DMS153 (cell line): ENCODE measurements at regions not wholly inside any gene's neighbourhood (a gene's known extent, or its start where the extent isn't known, plus 50 kb on each side); places are given as distances from the start of the nearest gene placed in this dataset.
"Not testable (repeated sequence)": the region's sequence is repeated elsewhere in the genome, so short reads cannot be mapped to it uniquely, and the experiment has no call there.

Experiments used
- DNase-seq: peaks from one replicate; lab custom pipeline; 2025; lab: John Stamatoyannopoulos, UW

DNA sequence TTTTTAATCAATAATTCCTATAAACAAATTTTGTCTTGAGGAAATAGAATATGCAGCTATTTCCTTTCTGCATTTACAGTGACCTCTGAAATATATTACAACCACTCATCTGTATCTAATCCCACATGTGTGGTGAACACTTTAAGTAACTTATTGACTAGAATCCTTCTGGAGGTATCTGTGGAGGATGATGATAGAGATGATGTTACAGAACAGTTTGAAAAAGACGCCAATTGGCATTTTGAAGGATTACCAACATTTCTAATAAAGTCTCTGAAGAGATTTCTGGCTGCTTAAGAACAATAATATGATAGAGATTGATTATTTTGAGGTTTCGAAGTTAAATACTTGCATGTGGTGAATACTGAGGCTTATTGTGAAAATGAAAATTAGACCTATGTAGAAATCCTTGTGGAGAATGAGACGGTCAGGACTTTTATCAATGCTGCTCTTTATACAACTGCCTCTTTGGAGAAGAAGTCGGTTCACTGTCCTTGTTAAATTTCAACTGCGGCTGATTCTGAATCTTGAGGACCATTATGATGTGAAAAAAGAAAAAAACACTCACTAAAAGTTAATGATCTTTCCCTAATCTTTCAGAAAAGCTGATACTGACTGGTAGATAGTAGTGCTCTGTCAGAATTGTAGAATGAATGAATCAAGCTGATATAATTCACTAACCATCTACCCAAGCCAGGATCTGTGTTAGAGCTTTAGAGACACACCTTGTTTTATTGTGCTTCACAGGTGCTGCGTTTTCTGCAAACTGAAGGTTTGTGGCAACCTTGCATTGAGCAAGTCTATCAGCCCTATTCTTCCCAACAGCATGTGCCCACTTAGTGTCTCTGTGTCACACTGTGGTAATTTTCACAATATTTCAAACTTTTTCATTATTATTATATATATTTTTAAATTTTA lies 204.7 kb downstream of the SPRY1 start:
- DNase-seq = no peak

DNA sequence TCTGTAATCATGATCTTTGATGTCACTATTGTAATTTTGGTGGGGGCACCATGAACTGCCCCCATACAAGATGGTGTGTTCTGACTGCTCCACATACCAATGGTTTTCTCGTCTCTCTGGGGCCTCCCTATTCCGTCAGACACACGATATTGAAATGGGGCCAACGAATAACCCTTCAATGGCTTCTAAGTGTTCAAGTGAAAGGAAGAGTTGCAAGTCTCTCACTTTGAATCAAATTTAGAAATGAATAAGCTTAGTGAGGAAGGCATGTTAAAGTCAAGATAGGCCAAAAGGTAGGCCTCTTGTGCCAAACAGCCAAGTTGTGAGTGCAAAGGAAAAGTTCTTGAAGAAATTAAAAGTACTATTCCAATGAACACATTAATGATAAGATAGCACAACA lies 205.4 kb downstream of the SPRY1 start:
- no peak for DNase-seq

DNA sequence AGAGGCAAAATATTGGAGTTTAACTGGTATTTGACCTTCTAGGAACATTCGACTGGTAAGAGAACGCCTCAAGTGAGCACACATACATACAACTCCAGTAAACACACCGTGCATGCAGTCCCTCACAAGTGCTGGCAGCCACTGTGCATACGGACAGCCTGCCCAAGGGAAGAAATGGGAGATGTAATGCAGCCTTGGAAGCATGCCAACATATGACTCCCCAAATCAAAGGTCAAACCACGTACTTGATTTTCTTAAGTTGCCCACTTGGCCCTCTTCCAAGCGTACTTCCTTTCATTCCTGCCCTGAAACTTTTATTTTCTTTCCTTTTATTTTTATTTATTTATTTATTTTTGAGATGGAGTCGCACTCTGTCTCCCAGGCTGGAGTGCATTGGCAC lies 206.6 kb downstream of the SPRY1 start:
- no peak for DNase-seq

DNA sequence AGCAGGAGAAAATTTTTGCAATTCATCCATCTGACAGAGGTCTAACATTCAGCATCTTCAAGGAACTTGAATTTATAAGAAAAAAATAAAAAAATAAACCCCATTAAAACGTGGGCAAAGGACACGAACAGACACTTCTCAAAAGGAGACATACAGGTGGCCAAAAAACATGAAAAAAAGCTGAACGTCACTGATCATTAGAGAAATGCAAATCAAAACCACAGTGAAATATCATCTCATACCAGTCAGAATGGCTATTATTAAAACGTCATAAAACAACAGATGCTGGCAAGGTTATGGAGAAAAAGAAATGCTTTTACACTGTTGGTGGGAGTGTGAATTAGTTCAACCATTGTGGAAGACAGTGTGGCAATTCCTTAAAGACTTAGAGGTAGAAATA lies 209.2 kb downstream of the SPRY1 start:
- not testable (repeated sequence) for DNase-seq

DNA sequence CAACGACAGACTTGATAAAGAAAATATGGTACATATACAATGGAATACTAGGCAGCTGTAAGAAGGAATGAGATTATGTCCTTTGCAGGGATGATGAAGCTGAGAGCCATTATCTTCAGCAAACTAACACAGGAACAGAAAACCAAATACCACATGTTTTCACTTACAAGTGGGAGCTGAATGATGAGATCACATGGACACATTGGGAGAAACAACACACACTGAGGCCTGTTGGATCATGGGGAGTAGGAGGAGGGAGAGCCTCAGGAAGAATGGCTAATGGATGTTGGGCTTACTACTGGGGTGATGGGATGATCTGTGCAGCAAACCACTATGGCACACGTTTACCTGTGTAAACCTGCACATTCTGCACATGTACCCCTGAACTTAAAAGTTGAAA lies 209.7 kb downstream of the SPRY1 start:
- no peak for DNase-seq

DNA sequence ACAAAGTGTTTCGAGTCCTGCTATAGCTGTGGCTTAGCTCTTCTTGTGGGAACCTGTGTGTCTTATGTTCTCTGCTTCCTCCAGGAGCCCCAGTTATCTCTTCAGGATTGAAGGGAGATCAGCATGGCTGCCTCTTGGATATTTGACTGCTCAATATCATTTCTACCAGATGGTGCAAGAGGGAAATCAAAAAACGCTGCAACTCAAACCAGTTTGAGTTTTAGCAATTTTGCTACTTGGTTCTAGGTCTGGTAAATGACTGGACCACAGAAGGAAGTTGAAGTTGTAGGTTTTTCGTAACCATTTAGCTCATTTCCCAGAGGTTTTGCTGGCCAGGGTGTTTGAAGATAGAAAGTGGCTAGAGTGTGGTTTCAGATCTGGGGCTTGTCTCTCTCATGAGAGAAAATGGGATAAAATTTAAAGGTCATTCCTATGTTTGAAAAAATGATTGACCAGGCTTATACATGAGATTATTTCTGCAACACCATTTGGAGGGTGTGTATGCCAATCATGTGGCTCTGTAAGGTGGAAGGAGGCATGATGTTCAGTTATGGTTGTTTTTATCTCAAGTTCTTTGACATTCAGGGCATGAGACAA lies 210.4 kb downstream of the SPRY1 start:
- no peak for DNase-seq

DNA sequence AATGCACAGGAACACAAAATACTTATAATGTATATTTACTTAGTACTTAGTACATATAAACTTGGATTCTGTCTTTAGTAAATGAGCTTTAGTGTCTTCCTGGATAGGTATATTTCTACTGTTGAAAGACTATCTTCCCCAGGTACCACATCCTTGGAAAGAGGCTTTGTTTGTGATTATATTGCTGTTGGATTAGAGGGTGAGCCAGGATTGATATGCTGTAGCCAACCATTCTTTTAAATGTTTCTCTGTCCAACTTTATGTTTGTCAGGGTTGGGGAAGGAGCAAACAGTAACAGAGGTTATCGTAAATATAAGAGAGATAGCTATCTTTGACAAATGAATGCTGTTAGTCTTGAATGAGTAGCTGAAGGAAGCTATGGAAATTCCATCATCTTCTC lies 213.2 kb downstream of the SPRY1 start:
- DNase-seq = no peak

DNA sequence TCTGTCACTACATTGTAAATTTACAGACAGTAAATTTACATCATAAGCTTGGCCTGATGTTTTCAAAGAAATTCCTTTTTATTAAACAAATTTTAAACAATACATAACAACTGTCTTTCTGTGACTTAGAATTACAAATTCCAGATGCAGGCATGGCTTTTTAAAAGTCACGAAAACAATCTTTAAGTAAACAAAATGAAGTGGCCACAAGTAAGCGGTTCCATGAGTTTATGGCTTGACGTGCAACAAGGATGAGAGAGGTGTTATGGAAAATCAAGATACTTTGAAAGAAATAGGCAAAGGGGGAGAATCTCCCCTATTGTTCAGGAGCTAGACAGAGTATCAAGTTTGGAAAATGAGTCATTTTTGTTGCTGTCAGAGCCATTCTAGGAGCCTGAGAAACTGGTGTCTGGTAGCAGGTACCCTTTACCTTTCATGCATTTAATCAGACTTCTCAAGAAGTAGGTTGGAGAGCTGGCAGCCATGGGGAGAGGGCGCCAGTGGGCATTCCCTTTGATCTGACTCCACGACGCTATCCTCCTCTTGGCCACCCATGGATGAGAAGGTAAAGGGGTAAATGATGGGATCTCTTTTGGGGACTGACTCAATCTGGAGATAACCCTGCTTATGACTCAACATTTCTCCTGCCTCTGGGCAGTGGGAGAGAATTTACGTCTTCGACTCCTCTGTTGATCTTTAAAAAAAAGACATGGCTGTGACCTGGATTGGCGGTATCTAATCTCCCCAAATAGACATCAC lies 217.2 kb downstream of the SPRY1 start:
- DNase-seq = no peak

DNA sequence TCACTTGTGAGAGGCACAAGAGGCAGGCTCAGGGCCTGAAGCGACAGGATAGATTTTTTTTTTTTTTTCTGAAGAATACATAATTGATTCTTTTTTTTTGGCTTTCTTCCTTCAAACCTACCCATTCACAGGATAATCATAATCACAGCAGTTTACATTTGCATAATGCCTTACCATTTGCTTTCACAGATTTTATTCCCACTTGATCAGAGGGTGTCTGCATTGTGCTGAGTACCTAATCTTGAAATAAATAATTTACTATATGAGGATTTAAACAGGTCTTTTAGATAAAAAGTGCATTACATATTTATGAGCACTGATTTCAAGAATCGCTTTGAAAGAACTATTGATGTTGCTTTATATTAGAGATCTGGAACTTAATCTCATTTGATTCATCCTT lies 219.3 kb downstream of the SPRY1 start:
- DNase-seq = no peak

DNA sequence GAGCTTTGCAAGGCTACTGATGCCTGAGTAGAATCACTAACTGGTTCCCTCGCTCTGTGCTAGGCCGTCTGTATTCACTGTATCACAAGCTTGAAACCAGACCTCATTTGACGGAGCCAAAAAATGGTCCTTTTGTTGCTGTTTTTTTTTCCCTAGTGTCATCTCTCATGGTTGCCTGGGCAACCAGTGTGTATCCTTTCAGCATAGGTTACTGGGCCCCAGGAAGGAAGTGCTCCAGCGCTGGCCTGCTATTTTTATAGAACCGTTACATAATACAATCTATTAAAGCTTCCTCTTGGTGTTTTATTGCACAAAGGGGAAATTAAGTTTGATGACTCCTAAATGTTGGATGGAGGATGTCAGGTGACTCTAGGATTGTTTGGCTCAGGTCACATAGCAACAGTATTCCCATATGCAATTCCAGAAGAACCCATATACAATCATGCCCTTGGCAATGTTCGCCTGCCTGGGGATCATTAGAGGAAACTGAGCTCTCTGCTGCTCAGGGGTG lies 220.4 kb downstream of the SPRY1 start:
- peak; percentile 96 for DNase-seq

DNA sequence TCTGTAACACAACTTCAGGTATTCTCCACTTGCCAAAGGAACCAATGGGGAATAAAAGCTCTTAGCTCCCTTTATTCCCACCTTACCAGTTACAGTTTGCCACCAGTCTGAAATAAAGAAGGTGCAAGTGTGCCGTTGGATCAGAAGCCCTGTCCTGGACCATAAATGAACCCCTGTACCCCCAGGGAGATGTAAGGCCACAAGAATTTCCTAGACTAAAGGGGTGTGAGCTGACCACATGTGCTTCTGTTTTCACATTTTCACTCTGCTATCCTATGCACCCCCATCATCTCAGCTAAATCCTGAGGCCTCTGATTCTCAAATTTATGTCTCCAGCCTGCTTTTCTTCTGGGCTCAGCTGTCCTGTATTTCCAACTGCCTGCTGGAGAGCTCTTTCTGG lies 221.2 kb downstream of the SPRY1 start:
- no peak for DNase-seq

DNA sequence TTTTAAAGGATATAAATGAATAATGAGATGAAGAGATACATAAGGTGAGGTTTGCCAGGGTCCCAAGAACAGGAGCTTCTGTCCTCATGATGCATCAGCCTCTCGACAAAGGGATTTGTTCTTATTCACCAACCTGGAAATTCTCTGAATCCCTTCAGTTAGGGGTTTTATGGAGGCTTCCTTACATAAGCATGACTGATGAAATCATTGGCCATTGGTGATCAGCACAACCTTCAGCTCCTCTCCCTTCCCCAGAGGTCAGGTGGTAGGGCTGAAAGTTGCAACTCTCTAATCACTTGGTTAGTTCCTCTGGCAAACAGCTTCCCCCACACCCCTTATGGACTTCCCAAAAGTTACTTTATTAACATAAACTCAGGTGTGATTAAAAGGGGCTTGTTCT lies 222.0 kb downstream of the SPRY1 start:
- DNase-seq = no peak

DNA sequence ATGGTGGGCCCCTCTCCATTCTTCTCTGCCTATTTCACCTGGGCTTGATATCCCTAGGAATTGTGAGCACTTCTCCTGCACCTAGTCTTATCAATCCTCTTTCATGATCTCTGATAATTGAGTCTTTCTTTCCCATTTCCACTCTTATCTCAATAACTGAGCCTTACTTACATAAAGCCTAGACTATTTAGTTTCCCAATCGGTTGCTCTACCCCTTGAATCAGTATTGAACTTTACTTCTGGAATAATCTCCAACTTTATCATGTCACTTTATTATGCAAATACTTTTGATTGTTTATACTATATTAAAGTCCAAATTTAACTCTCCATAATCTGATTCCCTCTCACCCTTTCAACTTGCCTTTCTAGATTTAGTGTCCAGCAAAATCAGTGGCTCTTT lies 222.7 kb downstream of the SPRY1 start:
- DNase-seq = no peak

DNA sequence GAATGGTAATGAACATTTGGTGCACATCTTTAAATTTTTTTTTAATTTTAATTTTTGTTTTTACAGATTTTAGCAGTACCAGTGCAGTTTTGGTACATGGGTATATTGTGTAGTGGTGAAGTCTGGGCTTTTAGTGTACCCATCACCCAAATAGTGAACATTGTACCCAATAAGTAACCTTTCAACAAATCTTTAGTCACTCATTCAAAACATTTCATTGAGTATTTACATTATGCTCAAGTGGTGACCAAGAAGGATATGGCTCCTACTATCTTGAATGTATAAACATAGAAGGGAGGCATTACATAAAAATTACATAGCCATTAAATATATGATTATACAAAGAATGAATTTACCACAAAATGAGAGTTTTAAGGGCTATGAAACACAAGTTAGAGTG lies 223.3 kb downstream of the SPRY1 start:
- DNase-seq = no peak

DNA sequence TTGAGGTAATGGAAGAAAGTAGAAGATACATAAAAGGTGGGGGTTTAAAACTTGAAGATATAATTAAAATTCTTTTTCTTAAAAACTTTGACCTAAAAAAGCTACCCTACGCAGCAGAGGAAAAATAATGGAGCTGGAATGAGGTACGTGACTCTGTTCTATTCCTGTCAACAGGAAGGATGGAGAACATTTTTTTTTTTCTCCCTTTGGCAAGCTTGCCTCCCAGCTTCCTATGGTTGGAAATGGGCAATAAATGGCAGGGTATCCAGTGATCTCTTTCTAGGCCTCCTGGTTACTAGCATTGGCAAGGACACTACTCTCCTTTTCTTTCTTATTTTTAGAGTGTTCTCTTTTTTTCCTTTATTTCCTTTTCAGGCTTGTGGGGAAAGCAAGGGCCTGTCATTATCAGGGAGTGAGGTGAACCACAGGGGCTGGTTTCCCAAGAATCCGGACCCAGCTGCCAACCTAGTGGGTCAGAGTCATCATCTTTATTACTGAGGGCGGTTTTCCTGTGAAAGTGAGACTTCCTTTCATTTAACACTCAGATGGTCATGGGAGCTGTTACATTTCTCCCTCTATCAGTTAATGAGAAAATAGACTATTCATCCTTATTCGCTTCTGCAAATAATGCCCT lies 224.6 kb downstream of the SPRY1 start:
- DNase-seq = no peak

DNA sequence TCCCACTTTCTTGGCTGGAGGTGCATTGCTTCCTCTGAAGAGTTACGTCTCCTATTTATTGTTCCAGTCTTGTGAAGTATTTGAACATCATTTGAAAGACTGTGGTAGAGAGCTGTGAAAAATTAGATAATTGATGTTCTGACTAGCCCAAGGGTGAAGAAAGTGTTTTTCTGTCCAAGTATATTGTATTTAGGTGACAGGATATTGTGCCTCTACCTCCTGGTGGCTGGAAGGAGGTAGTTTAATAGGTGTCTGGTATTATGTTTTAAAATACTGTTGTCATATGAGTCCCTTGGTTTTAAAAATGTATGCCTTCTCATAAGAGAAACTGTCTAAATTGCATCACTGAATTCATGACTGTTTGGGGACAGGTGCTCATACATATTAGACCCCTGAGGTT lies 226.0 kb downstream of the SPRY1 start:
- DNase-seq = no peak

DNA sequence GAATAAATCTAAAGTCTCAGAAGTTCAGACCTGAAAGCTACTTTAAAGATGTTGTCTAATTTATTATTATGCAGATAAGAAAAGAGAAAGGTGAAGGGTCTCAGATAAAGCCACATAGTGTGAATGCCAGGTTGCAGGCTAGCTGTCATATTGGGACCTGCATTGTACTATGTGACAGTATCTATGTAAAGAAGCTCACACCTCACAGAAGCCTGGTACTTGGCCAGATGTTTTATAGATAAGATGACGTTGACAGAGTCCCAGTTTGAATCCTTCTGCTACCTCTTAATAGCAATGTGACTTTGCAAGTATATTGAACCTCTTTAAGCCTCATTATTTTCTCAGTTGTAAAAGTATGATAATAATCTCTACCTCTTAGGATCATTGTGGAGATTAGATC lies 227.0 kb downstream of the SPRY1 start:
- DNase-seq = no peak

DNA sequence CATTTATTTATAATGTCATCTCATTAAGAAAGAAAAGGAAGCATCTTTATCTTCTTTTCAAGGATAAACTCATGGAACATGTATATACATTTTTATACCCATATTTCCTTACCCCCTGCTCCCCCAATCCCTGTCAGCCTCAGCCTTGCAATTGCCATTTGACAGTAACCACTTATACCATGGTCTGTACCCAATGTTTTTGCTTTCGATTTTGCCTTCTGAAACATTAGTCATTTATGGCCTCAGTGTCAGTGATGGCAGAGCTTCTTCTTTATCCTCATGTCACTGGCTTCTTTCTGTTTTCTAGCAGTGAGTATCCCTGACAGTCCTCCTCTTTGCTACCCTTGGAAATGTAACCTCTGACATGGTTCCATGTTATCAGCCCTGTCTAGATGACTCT lies 228.4 kb downstream of the SPRY1 start:
- DNase-seq = no peak

DNA sequence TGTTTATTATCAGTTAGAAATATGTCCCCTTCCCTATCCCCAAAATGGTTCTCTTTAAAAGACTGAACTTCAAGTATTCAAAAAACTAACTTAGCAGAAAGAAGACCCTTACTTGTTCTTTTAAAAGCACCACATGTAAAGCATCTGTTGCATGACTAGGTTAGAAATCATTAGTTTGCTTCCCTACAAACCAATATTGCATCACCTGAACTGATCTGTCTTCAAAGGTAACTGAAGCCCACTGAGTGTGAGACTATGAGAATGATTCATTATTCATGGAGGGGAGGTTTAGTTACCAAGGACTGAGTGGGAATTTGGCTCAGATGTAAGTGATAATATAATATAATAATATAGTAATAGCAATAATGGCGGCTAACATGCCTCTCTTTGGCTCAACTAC lies 231.7 kb downstream of the SPRY1 start:
- DNase-seq = no peak

DNA sequence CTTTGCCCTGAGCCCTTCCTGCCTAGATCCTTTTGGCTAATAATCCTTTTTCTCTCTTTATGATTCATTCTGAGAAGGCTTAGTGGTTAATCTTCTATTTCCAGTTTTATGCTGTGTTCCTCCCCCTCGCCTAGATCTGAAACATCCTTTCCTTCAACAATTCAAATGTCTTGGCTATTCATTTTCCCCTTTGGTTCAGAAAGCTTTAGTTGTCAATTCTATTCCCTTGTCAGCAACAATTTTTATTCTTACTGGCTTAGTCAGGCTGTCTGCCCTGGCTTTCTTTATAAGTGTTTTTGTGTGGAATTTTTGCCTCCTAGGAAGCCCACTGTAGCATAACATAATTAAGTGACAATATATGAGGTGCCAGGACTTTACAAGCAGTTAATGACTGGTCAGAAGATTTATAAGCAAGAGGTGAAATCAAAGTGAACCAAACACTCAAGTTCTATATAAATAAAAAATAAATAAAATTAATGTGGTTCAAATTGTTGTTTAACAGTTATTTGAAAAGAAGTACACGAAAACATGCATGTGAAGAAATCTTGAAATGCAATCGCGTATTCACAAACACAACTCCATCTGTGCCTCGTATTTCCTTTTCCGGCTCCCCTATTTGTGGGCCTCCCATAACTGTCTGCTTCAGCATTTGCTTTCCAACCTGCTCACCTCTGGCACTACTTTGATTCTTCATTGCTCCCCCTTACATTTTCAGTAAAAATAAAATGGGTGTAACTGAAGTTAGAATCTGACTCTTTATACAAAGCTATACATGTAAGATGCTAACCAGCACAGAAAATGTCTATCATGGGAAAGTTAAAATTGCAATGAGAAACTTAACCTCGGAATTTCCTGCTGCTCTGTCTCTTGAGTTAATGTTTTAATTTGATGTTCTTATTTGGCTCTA lies 235.4 kb downstream of the SPRY1 start:
- DNase-seq = no peak

DNA sequence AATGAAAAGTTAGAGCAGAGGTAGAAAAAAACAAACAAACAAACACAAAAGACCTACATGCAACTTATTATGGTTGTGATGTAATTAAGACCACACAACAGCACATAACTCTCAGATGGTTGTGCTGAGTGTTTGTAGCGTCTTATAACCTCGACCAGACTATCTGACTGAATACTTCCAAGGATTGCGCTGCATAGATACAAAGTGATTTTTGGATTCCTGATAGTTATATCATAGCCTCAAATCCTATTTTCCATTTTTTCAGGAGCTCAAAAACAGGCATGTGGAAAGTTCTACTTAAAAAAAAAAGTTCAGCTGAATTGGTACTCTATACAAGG lies 236.1 kb downstream of the SPRY1 start:
- no peak for DNase-seq
